Adrenal gland (tissue), 9 donors: ENCODE measurements at regions not wholly inside any gene's neighbourhood (a gene's known extent, or its start where the extent isn't known, plus 50 kb on each side); places are given as distances from the start of the nearest gene placed in this dataset.
"Not testable (repeated sequence)": the region's sequence is repeated elsewhere in the genome, so short reads cannot be mapped to it uniquely, and the experiment has no call there.

Experiments used
- DNase-seq, 7 donors: peaks; one replicate each; pipeline ENCODE4 v3.0.0-alpha.2; 2019 to 2020
- H3K27ac ChIP-seq, 5 donors: fragments of 200-600 bp; sonication (generic) in 4 of 5; 1 replicate in 3 of 5; 2 replicates in 2 of 5; pipeline versions ENCODE4 v1.5.1 to v1.8.0; 2016 to 2020; ENCODE audit warnings: mild to moderate bottlenecking in 1 of 5
- H3K27me3 ChIP-seq: fragments of 200-600 bp; 2 replicates; pipeline ENCODE4 v1.8.0; 2021
- H3K36me3 ChIP-seq, 2 donors: fragments of 200-600 bp; replicated peaks in 1 of 2; 1 replicate in 1 of 2; 2 replicates in 1 of 2; pipeline versions ENCODE4 v1.5.1 to v1.8.0; 2018 to 2022
- H3K4me1 ChIP-seq, 2 donors: fragments of 200-600 bp; replicated peaks in 1 of 2; 1 replicate in 1 of 2; 2 replicates in 1 of 2; pipeline versions ENCODE4 v1.5.1 to v1.8.0; 2018 to 2021
- H3K4me3 ChIP-seq, 4 donors: fragments of 200-600 bp; sonication (generic) in 3 of 4; one replicate each; pipeline ENCODE4 v1.5.1; 2016 to 2018
- H3K9me3 ChIP-seq, 3 donors: fragments of 200-600 bp; sonication (generic) in 1 of 3; replicated peaks in 1 of 3; 1 replicate in 2 of 3; 2 replicates in 1 of 3; pipeline versions ENCODE4 v1.5.1 to v1.8.0; 2016 to 2021
- CTCF ChIP-seq, 6 experiments: fragments of 450-650 bp in 4 of 6; fragments of 200-600 bp in 2 of 6; sonication (generic) in 1 of 6; IDR thresholded peaks; 1 replicate in 5 of 6; 2 replicates in 1 of 6; pipeline versions ENCODE4 v1.5.1 to v1.8.0; 2016 to 2021; ENCODE audit warnings: antibody characterized with exemption in 6 of 6, mild to moderate bottlenecking in 2 of 6, moderate library complexity in 1 of 6
- POLR2A ChIP-seq, 2 donors: fragments of 450-650 bp; IDR thresholded peaks; one replicate each; pipeline ENCODE4 v1.6.1; 2017; ENCODE audit warnings: antibody characterized with exemption in 2 of 2, mild to moderate bottlenecking in 2 of 2, moderate library complexity in 1 of 2
- WGBS, 4 donors: extraction: QIAGEN DNeasy Blood & Tissue Kit in 2 of 4; methylation state at CpG; one replicate each; pipeline versions ENCODE4 v1.1.5 to v1.1.7; 2013 to 2017; 5-methylcytosine and 5-hydroxymethylcytosine counted together
- intact Hi-C, 2 donors: fragments of 100-400 bp; cut with DNase I; formaldehyde crosslinking; loops; one replicate each; pipeline versions ENCODE4 v1.14.1 to v1.15.0; 2022 to 2023
- donor health status: healthy with polysubstance abuse.
- donor health status: Bipolar disorder and iron deficiency.
- donor health status: DM: yes; HTN: yes; CAD: no.
- donor health status: DM: no; HTN: no; CAD: no.
- donor health status: DM: no; HTN: no; CAD: no.

- Histone ChIP-seq H3K9me3 (no peaks in the 10 kb centered on the region), H3K27ac (no peak overlapping the region), H3K4me3 (no peak overlapping the region), H3K36me3 (no peaks in the 10 kb centered on the region), H3K27me3 (no peaks in the 10 kb centered on the region), H3K4me1 (no peaks in the 10 kb centered on the region)
- TF ChIP-seq CTCF (IDR thresholded peaks at IDR 0.05) (no peak), POLR2A (IDR thresholded peaks at IDR 0.05) (no peak)
- WGBS, 4 donors = 82 to 94% (median 89%) methylated on average over 3 of the region's 3 CpGs
- no peak for DNase-seq
- intact Hi-C loops = no loop called here
Observed at GRCh38 chr9:22975951-22976350, 529.3 kb downstream of the DMRTA1 start.

- no peaks in the 10 kb centered on the region for H3K4me1 ChIP-seq
- whole genome bisulfite sequencing, 4 donors = 61 to 74% (median 69%) methylated on average over 1 of the region's 1 CpG
- no peaks in the 10 kb centered on the region for H3K27me3 ChIP-seq
- no peaks in the 10 kb centered on the region for H3K36me3 ChIP-seq
- H3K9me3 ChIP-seq = no peaks in the 10 kb centered on the region
- TF ChIP-seq CTCF (IDR thresholded peaks at IDR 0.05) = no peak
- no peak for TF ChIP-seq POLR2A (IDR thresholded peaks at IDR 0.05)
- H3K27ac ChIP-seq = no peak overlapping the region
- DNase-seq = no peak
- intact Hi-C loops = no loop called here
- no peak overlapping the region for H3K4me3 ChIP-seq
Observed at GRCh38 chr9:22976454-22976853, 529.8 kb downstream of the DMRTA1 start.

GRCh38 chr9:22980429-22980828 lies 533.8 kb downstream of the DMRTA1 start:
- H3K9me3 ChIP-seq, H3K27ac ChIP-seq, H3K4me1 ChIP-seq, H3K4me3 ChIP-seq, DNase-seq, H3K27me3 ChIP-seq, intact Hi-C loops, H3K36me3 ChIP-seq: not testable (repeated sequence)
- WGBS, 4 donors = 78 to 94% (median 85%) methylated on average over 12 to 13 of the region's 13 CpGs

- intact Hi-C loops = no loop called here
- Histone ChIP-seq H3K4me3 (no peak overlapping the region), H3K27ac (no peak overlapping the region), H3K9me3 (no peaks in the 10 kb centered on the region), H3K27me3 (no peaks in the 10 kb centered on the region), H3K36me3 (no peaks in the 10 kb centered on the region), H3K4me1 (no peaks in the 10 kb centered on the region)
- TF ChIP-seq CTCF (IDR thresholded peaks at IDR 0.05) (no peak), POLR2A (IDR thresholded peaks at IDR 0.05) (no peak)
- DNase-seq = no peak
- 63 to 74% (median 70%) methylated on average over 3 of the region's 3 CpGs for WGBS, 4 donors
Observed at GRCh38 chr9:22986556-22986955, 539.9 kb downstream of the DMRTA1 start.

GRCh38 chr9:22990349-22990748 lies 543.7 kb downstream of the DMRTA1 start:
- Histone ChIP-seq H3K4me1 (no peaks in the 10 kb centered on the region), H3K36me3 (no peaks in the 10 kb centered on the region), H3K27ac (no peak overlapping the region), H3K27me3 (no peaks in the 10 kb centered on the region), H3K4me3 (no peak overlapping the region), H3K9me3 (no peaks in the 10 kb centered on the region)
- WGBS, 4 donors = 68 to 79% (median 76%) methylated on average over 4 of the region's 4 CpGs
- DNase-seq = no peak
- TF ChIP-seq CTCF (IDR thresholded peaks at IDR 0.05) = no peak
- TF ChIP-seq POLR2A (IDR thresholded peaks at IDR 0.05) = no peak
- intact Hi-C loops = no loop called here
